OCI-LY1 (cell line): ENCODE measurements at regions not wholly inside any gene's neighbourhood (a gene's known extent, or its start where the extent isn't known, plus 50 kb on each side); places are given as distances from the start of the nearest gene placed in this dataset.

Source experiments
- H2AFZ ChIP-seq: fragments of 200-600 bp; sonication (generic), shearing (Covaris generic); 2 replicates; pipeline ENCODE4 v1.6.0; 2014; ENCODE audit warnings: antibody characterized with exemption, mild to moderate bottlenecking, low read length
- H3F3A ChIP-seq: fragments of 200-600 bp; sonication (generic), shearing (Covaris generic); 2 replicates; pipeline ENCODE4 v1.6.0; 2014; ENCODE audit warnings: mild to moderate bottlenecking, antibody characterized with exemption, low read length, moderate library complexity; ENCODE audit not compliant: insufficient read depth
- H3K27ac ChIP-seq: fragments of 200-600 bp; sonication (generic); 2 replicates; pipeline ENCODE4 v1.5.1; 2014; ENCODE audit warnings: low read length, mixed run types, mild to moderate bottlenecking, low read depth; ENCODE audit not compliant: poor library complexity, severe bottlenecking
- H3K27me3 ChIP-seq: fragments of 200-600 bp; sonication (generic); 2 replicates; pipeline ENCODE4 v1.6.0; 2014; ENCODE audit warnings: antibody characterized with exemption, mild to moderate bottlenecking, low read length, moderate library complexity; ENCODE audit not compliant: insufficient read depth
- H3K36me3 ChIP-seq: fragments of 200-600 bp; sonication (generic); 2 replicates; pipeline ENCODE4 v1.6.1; 2014; ENCODE audit warnings: mild to moderate bottlenecking, antibody characterized with exemption, low read length, moderate library complexity, mixed read lengths; ENCODE audit not compliant: insufficient read depth
- H3K4me1 ChIP-seq: fragments of 200-600 bp; sonication (generic); 2 replicates; pipeline ENCODE4 v1.5.1; 2014; ENCODE audit warnings: mild to moderate bottlenecking, low read length, moderate library complexity; ENCODE audit not compliant: insufficient read depth, severe bottlenecking
- H3K4me2 ChIP-seq: fragments of 200-600 bp; sonication (generic), shearing (Covaris generic); 2 replicates; pipeline ENCODE4 v1.6.1; 2014; ENCODE audit warnings: low read length
- H3K4me3 ChIP-seq: fragments of 200-600 bp; sonication (generic); 2 replicates; pipeline ENCODE4 v1.5.1; 2014; ENCODE audit warnings: low read length, low read depth, mild to moderate bottlenecking, mixed read lengths; ENCODE audit not compliant: poor library complexity, severe bottlenecking
- H3K79me2 ChIP-seq: fragments of 200-600 bp; shearing (Covaris generic); 2 replicates; pipeline ENCODE4 v1.6.1; 2016; ENCODE audit warnings: mixed run types, low read length, mixed read lengths; ENCODE audit not compliant: insufficient read depth
- H3K9ac ChIP-seq: fragments of 200-600 bp; sonication (generic), shearing (Covaris generic); 2 replicates; pipeline ENCODE4 v1.6.1; 2014; ENCODE audit warnings: mild to moderate bottlenecking, low read length, mixed read lengths
- H3K9me2 ChIP-seq: fragments of 200-600 bp; sonication (generic), shearing (Covaris generic); 2 replicates; pipeline ENCODE4 v1.6.1; 2014; ENCODE audit warnings: low read depth, mild to moderate bottlenecking, low read length, mixed read lengths
- H3K9me3 ChIP-seq: fragments of 200-600 bp; shearing (Covaris generic); 2 replicates; pipeline ENCODE4 v1.6.1; 2014; ENCODE audit warnings: low read length, mixed read lengths
- H4K20me1 ChIP-seq: fragments of 200-600 bp; sonication (generic), shearing (Covaris generic); 2 replicates; pipeline ENCODE4 v1.6.0; 2016; ENCODE audit warnings: mild to moderate bottlenecking, low read length; ENCODE audit not compliant: insufficient read depth
- CTCF ChIP-seq: fragments of 200-600 bp; sonication (generic), shearing (Covaris generic); IDR thresholded peaks from 2 replicates; pipeline ENCODE4 v1.5.1; 2017; ENCODE audit warnings: mild to moderate bottlenecking, antibody characterized with exemption, low read length, moderate library complexity, mixed read lengths
- EZH2 ChIP-seq: fragments of 200-600 bp; sonication (generic), shearing (Covaris generic); IDR thresholded peaks from 2 replicates; pipeline ENCODE4 v1.8.0; 2017; ENCODE audit warnings: borderline replicate concordance, mixed run types, mild to moderate bottlenecking, antibody characterized with exemption, low read length, moderate library complexity, mixed read lengths

GRCh38 chr2:105569606-105570005, 170.8 kb upstream of the FHL2 start:
- no peak overlapping the region for H3K27ac ChIP-seq
- no peaks in the 10 kb centered on the region; the same call in 1 of the 2 replicates for H3K27me3 ChIP-seq
- no peaks in the 10 kb centered on the region for H3K9me3 ChIP-seq
- H2AFZ ChIP-seq = no peak overlapping the region
- H3K9ac ChIP-seq = no peak overlapping the region
- TF ChIP-seq CTCF = no peak
- no peak for TF ChIP-seq EZH2
- no peaks in the 10 kb centered on the region for H3K79me2 ChIP-seq
- no peaks in the 10 kb centered on the region for H3K36me3 ChIP-seq
- no peak overlapping the region for H3K4me3 ChIP-seq
- no peaks in the 10 kb centered on the region for H3K9me2 ChIP-seq
- H3K4me1 ChIP-seq = no peaks in the 10 kb centered on the region
- no peak overlapping the region for H3K4me2 ChIP-seq
- H3F3A ChIP-seq = no peaks in the 10 kb centered on the region
- H4K20me1 ChIP-seq = no peaks in the 10 kb centered on the region

- no peaks in the 10 kb centered on the region for H3K36me3 ChIP-seq
- H3K9ac ChIP-seq = no peak overlapping the region
- no peaks in the 10 kb centered on the region for H4K20me1 ChIP-seq
- no peak overlapping the region for H2AFZ ChIP-seq
- no peaks in the 10 kb centered on the region for H3F3A ChIP-seq
- H3K4me2 ChIP-seq = no peak overlapping the region
- no peaks in the 10 kb centered on the region for H3K79me2 ChIP-seq
- no peaks in the 10 kb centered on the region for H3K9me2 ChIP-seq
- no peaks in the 10 kb centered on the region; the same call in 1 of the 2 replicates for H3K27me3 ChIP-seq
- H3K4me1 ChIP-seq = no peaks in the 10 kb centered on the region
- no peak for TF ChIP-seq CTCF
- no peak for TF ChIP-seq EZH2
- H3K27ac ChIP-seq = no peak overlapping the region
- H3K9me3 ChIP-seq = no peaks in the 10 kb centered on the region
- no peak overlapping the region for H3K4me3 ChIP-seq
Measured at GRCh38 chr2:105567996-105568494, 169.2 kb upstream of the FHL2 start.

GRCh38 chr2:105563000-105563719, 164.3 kb upstream of the FHL2 start:
- no peak overlapping the region for H3K4me2 ChIP-seq
- no peaks in the 10 kb centered on the region for H3K79me2 ChIP-seq
- H2AFZ ChIP-seq = no peak overlapping the region
- no peaks in the 10 kb centered on the region for H3K9me2 ChIP-seq
- no peaks in the 10 kb centered on the region for H3F3A ChIP-seq
- no peak overlapping the region for H3K9ac ChIP-seq
- H3K27ac ChIP-seq = no peak overlapping the region
- TF ChIP-seq CTCF (no peak), EZH2 (no peak)
- no peaks in the 10 kb centered on the region for H4K20me1 ChIP-seq
- H3K9me3 ChIP-seq = no peaks in the 10 kb centered on the region
- no peak overlapping the region for H3K4me3 ChIP-seq
- H3K36me3 ChIP-seq = no peaks in the 10 kb centered on the region
- H3K27me3 ChIP-seq = no peaks in the 10 kb centered on the region; the same call in 1 of the 2 replicates
- H3K4me1 ChIP-seq = no peaks in the 10 kb centered on the region
